HuH-7 (cell line): ENCODE measurements at regions not wholly inside any gene's neighbourhood (a gene's known extent, or its start where the extent isn't known, plus 50 kb on each side); places are given as distances from the start of the nearest gene placed in this dataset.
A peak's percentile ranks its signal among the peaks of the same experiment; 100 is the strongest.

Source experiments
- DNase-seq: peaks from one replicate; pipeline ENCODE4 v3.0.0; 2011; ENCODE audit warnings: low spot score

- DNase-seq: no peak
Measured at GRCh38 chr20:23167431-23167830, 81.3 kb upstream of the CD93 start.

- DNase-seq: no peak
Measured at GRCh38 chr20:23166563-23166962, 80.4 kb upstream of the CD93 start.

GRCh38 chr20:23165964-23166363, 79.8 kb upstream of the CD93 start:
- DNase-seq: no peak

- no peak for DNase-seq
Measured at GRCh38 chr20:23165307-23165750, 79.2 kb upstream of the CD93 start.

- peak; percentile 44 for DNase-seq
Measured at GRCh38 chr20:23164176-23164601, 78.1 kb upstream of the CD93 start.

- DNase-seq: no peak
Measured at GRCh38 chr20:23163562-23163961, 77.4 kb upstream of the CD93 start.

GRCh38 chr20:23162887-23163286, 76.8 kb upstream of the CD93 start:
- no peak for DNase-seq

- DNase-seq: no peak
Measured at GRCh38 chr20:23161968-23162696, 76.0 kb upstream of the CD93 start.

- no peak for DNase-seq
Measured at GRCh38 chr20:23161244-23161891, 75.2 kb upstream of the CD93 start.

GRCh38 chr20:23160536-23161243, 74.6 kb upstream of the CD93 start:
- DNase-seq: no peak

- DNase-seq: no peak
Measured at GRCh38 chr20:23159947-23160318, 73.8 kb upstream of the CD93 start.

- DNase-seq: no peak
Measured at GRCh38 chr20:23159256-23159946, 73.3 kb upstream of the CD93 start.

GRCh38 chr20:23157734-23158133, 71.6 kb upstream of the CD93 start:
- no peak for DNase-seq

GRCh38 chr20:23156842-23157423, 70.8 kb upstream of the CD93 start:
- DNase-seq: no peak

- DNase-seq: no peak
Measured at GRCh38 chr20:23156170-23156841, 70.2 kb upstream of the CD93 start.

- no peak for DNase-seq
Measured at GRCh38 chr20:23155141-23155590, 69.0 kb upstream of the CD93 start.

- DNase-seq: no peak
Measured at GRCh38 chr20:23153696-23154341, 67.7 kb upstream of the CD93 start.

GRCh38 chr20:23152902-23153301, 66.8 kb upstream of the CD93 start:
- no peak for DNase-seq

GRCh38 chr20:23152308-23152892, 66.3 kb upstream of the CD93 start:
- peak; percentile 43 for DNase-seq

GRCh38 chr20:23151885-23152284, 65.8 kb upstream of the CD93 start:
- no peak for DNase-seq
